A549 (cell line): ENCODE measurements at regions not wholly inside any gene's neighbourhood (a gene's known extent, or its start where the extent isn't known, plus 50 kb on each side); places are given as distances from the start of the nearest gene placed in this dataset.

ENCODE experiments used
- ATAC-seq, 2 experiments: fragments of 200-7000 bp in 1 of 2; fragments of >200 bp in 1 of 2; cut with Nextera tagmentation in 1 of 2; cut with Tn5 transposase in 1 of 2; 3 replicates each; pipeline versions ENCODE4 v1.8.0 to v1.9.1; 2018 to 2020; ENCODE audit warnings: mild to moderate bottlenecking in 1 of 2, moderate library complexity in 1 of 2
- CTCF ChIA-PET: fragments of 300-600 bp; sonication (Branson Sonifier 250); formaldehyde crosslinking; extraction: SDS; loops from one replicate; lab custom pipeline; 2021; ENCODE audit warnings: antibody characterized with exemption, inconsistent platforms; lab: Yijun Ruan, JAX
- POLR2A ChIA-PET: fragments of 350-600 bp; formaldehyde crosslinking; extraction: SDS; loops from one replicate; lab custom pipeline; 2021; ENCODE audit warnings: antibody characterized with exemption, inconsistent platforms; lab: Yijun Ruan, JAX
- DNase-seq, 2 experiments: peaks; one replicate each; pipeline versions ENCODE4 v3.0.0 to v3.0.0-alpha.2; 2011 to 2016; ENCODE audit warnings: low read depth in 1 of 2, low spot score in 1 of 2
- FAIRE-seq: peaks from 2 replicates; lab custom pipeline; 2011; peaks lifted over from hg19 to GRCh38; lab: Jason Lieb, UNC
- H3K27ac ChIP-seq, 2 experiments: fragments of >200 bp; sonication (Bioruptor Twin); formaldehyde crosslinking; 3 replicates each; pipeline ENCODE4 v1.5.1; 2016 to 2017
- H3K4me1 ChIP-seq: fragments of >200 bp; sonication (Bioruptor Twin); formaldehyde crosslinking; 3 replicates; pipeline ENCODE4 v1.6.1; 2016
- H3K4me2 ChIP-seq: fragments of >200 bp; sonication (Bioruptor Twin); formaldehyde crosslinking; 3 replicates; pipeline ENCODE4 v1.6.1; 2016
- H3K4me3 ChIP-seq: fragments of >200 bp; sonication (Bioruptor Twin); formaldehyde crosslinking; 3 replicates; pipeline ENCODE4 v1.5.1; 2016
- H3K9me3 ChIP-seq: fragments of >200 bp; sonication (Bioruptor Twin); formaldehyde crosslinking; 3 replicates; pipeline ENCODE4 v1.6.1; 2016
- CBX2 ChIP-seq: fragments of 200-600 bp; sonication (generic); IDR thresholded peaks from 2 replicates; pipeline ENCODE4 v1.6.1; 2016; ENCODE audit warnings: low read depth, mild to moderate bottlenecking, borderline replicate concordance
- CBX8 ChIP-seq: fragments of 200-600 bp; sonication (generic); IDR thresholded peaks from 2 replicates; pipeline ENCODE4 v1.6.1; 2016
- CHD4 ChIP-seq: fragments of 200-600 bp; sonication (generic); IDR thresholded peaks from 2 replicates; pipeline ENCODE4 v1.6.1; 2016; ENCODE audit warnings: antibody characterized with exemption, mild to moderate bottlenecking, borderline replicate concordance
- EHMT2 ChIP-seq: fragments of 200-600 bp; sonication (generic); IDR thresholded peaks from 2 replicates; pipeline ENCODE4 v1.6.1; 2016; ENCODE audit warnings: antibody characterized with exemption, low read depth, mild to moderate bottlenecking, moderate library complexity
- EP300 ChIP-seq, 2 experiments: fragments of >200 bp; sonication (Bioruptor Twin); formaldehyde crosslinking; IDR thresholded peaks; 2 replicates in 1 of 2; 3 replicates in 1 of 2; pipeline ENCODE4 v1.6.1; 2016 to 2017
- FOSL2 ChIP-seq, 2 experiments: fragments of 450-650 bp in 1 of 2; fragments of >200 bp in 1 of 2; sonication (Bioruptor Twin) in 1 of 2; formaldehyde crosslinking; IDR thresholded peaks; 2 replicates each; pipeline versions ENCODE4 v1.5.0 to v1.6.1; 2016 to 2020; ENCODE audit warnings: mild to moderate bottlenecking in 1 of 2, moderate library complexity in 1 of 2
- HOXB5 ChIP-seq: fragments of 250-450 bp; sonication (Bioruptor Pico); IDR thresholded peaks from 2 replicates; pipeline ENCODE4 v1.5.0; 2020; ENCODE audit warnings: mild to moderate bottlenecking, moderate library complexity
- JUN ChIP-seq, 2 experiments: fragments of >200 bp; sonication (Bioruptor Twin); formaldehyde crosslinking; IDR thresholded peaks; 2 replicates in 1 of 2; 3 replicates in 1 of 2; pipeline ENCODE4 v1.6.1; 2016 to 2017
- KDM5A ChIP-seq: fragments of 200-600 bp; sonication (generic); IDR thresholded peaks from 2 replicates; pipeline ENCODE4 v1.6.1; 2016; ENCODE audit warnings: antibody characterized with exemption, mild to moderate bottlenecking
- MYC ChIP-seq: IDR thresholded peaks from 2 replicates; pipeline ENCODE4 v1.6.1; 2012; ENCODE audit warnings: mild to moderate bottlenecking, inconsistent platforms, low read length, improper control_type of control experiment, borderline replicate concordance
- NR3C1 ChIP-seq: fragments of >200 bp; sonication (Bioruptor Twin); formaldehyde crosslinking; IDR thresholded peaks from 3 replicates; pipeline ENCODE4 v1.6.1; 2017
- POLR2A ChIP-seq: IDR thresholded peaks from 2 replicates; pipeline ENCODE4 v1.6.1; 2012; ENCODE audit warnings: mild to moderate bottlenecking, low read length
- POLR2AphosphoS2 ChIP-seq: conservative IDR thresholded peaks from 2 replicates; pipeline ENCODE4 v1.6.1; 2012; ENCODE audit warnings: low read length, improper control_type of control experiment, inconsistent platforms
- RAD21 ChIP-seq, 2 experiments: fragments of >200 bp in 1 of 2; sonication (Bioruptor Twin) in 1 of 2; formaldehyde crosslinking in 1 of 2; IDR thresholded peaks in 1 of 2; conservative IDR thresholded peaks in 1 of 2; 2 replicates in 1 of 2; 3 replicates in 1 of 2; pipeline ENCODE4 v1.6.1; 2012 to 2018; ENCODE audit warnings: inconsistent platforms in 1 of 2
- RARB ChIP-seq: fragments of 250-450 bp; sonication (Bioruptor Pico); IDR thresholded peaks from 2 replicates; pipeline ENCODE4 v1.8.0; 2021; ENCODE audit warnings: mild to moderate bottlenecking, moderate library complexity
- RCOR1 ChIP-seq: fragments of 150-350 bp; IDR thresholded peaks from 2 replicates; pipeline ENCODE4 v1.6.1; 2014; ENCODE audit warnings: antibody characterized with exemption, low read length, low read depth
- SMC3 ChIP-seq: fragments of >200 bp; sonication (Bioruptor Twin); formaldehyde crosslinking; IDR thresholded peaks from 3 replicates; pipeline ENCODE4 v1.6.1; 2018; ENCODE audit warnings: inconsistent platforms
- SREBF2 ChIP-seq: fragments of 450-650 bp; IDR thresholded peaks from 2 replicates; pipeline ENCODE4 v1.6.1; 2014; ENCODE audit warnings: mild to moderate bottlenecking, moderate library complexity
- TFCP2L1 ChIP-seq: fragments of 250-450 bp; sonication (Bioruptor Pico); IDR thresholded peaks from 2 replicates; pipeline ENCODE4 v1.5.0; 2021; ENCODE audit warnings: mild to moderate bottlenecking
- ZC3H11A ChIP-seq: fragments of 450-650 bp; IDR thresholded peaks from 2 replicates; pipeline ENCODE4 v1.6.1; 2014; ENCODE audit warnings: antibody characterized with exemption, mild to moderate bottlenecking
- WGBS: methylation state at CpG from one replicate; pipeline ENCODE4 v1.1.6; 2017; ENCODE audit errors: missing lambda C conversion rate; 5-methylcytosine and 5-hydroxymethylcytosine counted together
- TF ChIP-seq, protein P1 (sequence below): fragments of 250-450 bp; sonication (Bioruptor Pico); IDR thresholded peaks from 2 replicates; pipeline ENCODE4 v1.5.0; 2020; ENCODE audit warnings: low read depth, mild to moderate bottlenecking, moderate library complexity
- TF ChIP-seq, protein P2 (sequence below): fragments of >200 bp; sonication (Bioruptor Twin); formaldehyde crosslinking; IDR thresholded peaks from 3 replicates; pipeline ENCODE4 v1.5.1; 2016
- TF ChIP-seq, protein P3 (sequence below): fragments of 250-450 bp; sonication (Bioruptor Pico); IDR thresholded peaks from 2 replicates; pipeline ENCODE4 v1.5.0; 2021; ENCODE audit warnings: mild to moderate bottlenecking, moderate library complexity, borderline replicate concordance
- TF ChIP-seq, protein P4 (sequence below): IDR thresholded peaks from 2 replicates; pipeline ENCODE4 v1.6.1; 2012

DNA sequence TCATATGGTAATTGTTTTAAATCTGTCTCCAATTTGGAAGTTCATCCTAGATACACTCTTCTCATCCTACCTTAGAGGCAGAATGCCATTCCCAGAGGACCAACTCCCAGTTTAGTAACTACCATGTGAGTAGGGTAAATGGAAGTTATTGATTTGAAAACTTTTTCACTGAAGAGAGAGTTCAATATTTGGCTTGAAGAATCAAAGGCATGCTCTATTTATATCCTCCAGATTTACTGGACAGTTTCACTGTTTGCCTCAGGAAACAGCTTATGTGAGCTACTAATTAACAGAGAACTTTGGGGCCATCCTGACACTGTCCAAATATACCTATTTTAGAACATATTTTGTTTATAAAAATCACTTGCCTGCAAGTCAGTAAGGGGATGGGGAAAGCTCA lies 607.2 kb upstream of the GYPC start:
- ChIA-PET POLR2A (no interaction called here), CTCF (no interaction called here)
- peaks cover 5% of the 10 kb centered on the region; the same call in 2 of the 3 replicates for H3K9me3 ChIP-seq
- TF ChIP-seq TFCP2L1 (CRISPR knock-in tag) (no peak), CBX2 (no peak), NR3C1 (no peak), CBX8 (no peak), RCOR1 (no peak), EP300 (IDR thresholded peaks at IDR 0.05) (no peak), RARB (CRISPR knock-in tag) (no peak), SMC3 (no peak), JUN (IDR thresholded peaks at IDR 0.05) (no peak), FOSL2 (IDR thresholded peaks at IDR 0.05) (no peak), FOSL2 (CRISPR knock-in tag; IDR thresholded peaks at IDR 0.05) (no peak), POLR2A (no peak), ZC3H11A (no peak), KDM5A (no peak)
- TF ChIP-seq, protein P1, sequence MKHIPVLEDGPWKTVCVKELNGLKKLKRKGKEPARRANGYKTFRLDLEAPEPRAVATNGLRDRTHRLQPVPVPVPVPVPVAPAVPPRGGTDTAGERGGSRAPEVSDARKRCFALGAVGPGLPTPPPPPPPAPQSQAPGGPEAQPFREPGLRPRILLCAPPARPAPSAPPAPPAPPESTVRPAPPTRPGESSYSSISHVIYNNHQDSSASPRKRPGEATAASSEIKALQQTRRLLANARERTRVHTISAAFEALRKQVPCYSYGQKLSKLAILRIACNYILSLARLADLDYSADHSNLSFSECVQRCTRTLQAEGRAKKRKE (CRISPR knock-in tag) = no peak
- TF ChIP-seq, protein P2, sequence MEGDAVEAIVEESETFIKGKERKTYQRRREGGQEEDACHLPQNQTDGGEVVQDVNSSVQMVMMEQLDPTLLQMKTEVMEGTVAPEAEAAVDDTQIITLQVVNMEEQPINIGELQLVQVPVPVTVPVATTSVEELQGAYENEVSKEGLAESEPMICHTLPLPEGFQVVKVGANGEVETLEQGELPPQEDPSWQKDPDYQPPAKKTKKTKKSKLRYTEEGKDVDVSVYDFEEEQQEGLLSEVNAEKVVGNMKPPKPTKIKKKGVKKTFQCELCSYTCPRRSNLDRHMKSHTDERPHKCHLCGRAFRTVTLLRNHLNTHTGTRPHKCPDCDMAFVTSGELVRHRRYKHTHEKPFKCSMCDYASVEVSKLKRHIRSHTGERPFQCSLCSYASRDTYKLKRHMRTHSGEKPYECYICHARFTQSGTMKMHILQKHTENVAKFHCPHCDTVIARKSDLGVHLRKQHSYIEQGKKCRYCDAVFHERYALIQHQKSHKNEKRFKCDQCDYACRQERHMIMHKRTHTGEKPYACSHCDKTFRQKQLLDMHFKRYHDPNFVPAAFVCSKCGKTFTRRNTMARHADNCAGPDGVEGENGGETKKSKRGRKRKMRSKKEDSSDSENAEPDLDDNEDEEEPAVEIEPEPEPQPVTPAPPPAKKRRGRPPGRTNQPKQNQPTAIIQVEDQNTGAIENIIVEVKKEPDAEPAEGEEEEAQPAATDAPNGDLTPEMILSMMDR = no peak
- H3K27ac ChIP-seq = no peak overlapping the region
- H3K4me2 ChIP-seq = no peak overlapping the region
- ATAC-seq (no peak), DNase-seq (no peak), FAIRE-seq (no peak)
- H3K4me3 ChIP-seq = no peak overlapping the region
- no peaks in the 10 kb centered on the region for H3K4me1 ChIP-seq

DNA sequence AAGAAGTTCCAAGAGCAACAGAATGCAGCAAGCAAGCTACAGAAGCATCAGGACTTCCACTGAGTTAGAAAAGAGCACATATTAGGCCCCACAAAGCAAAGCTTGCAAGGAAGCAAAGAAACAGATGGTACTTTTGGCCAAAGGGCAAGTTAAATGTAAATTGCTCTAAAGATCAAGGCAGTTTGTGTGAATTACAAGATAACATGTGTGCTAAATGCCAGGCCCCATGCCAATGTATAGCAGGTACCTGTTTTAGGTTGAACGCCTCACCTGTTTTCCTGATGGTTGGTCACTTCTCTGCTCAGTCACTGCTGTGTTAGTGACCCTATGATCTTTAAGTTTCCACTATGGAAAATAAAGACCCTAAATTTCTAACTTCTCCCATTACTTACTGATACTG lies 606.5 kb upstream of the GYPC start:
- POLR2A ChIA-PET = no interaction called here
- ATAC-seq = no peak
- Histone ChIP-seq H3K4me1 (no peaks in the 10 kb centered on the region), H3K27ac (no peak overlapping the region), H3K4me3 (no peak overlapping the region), H3K4me2 (no peak overlapping the region), H3K9me3 (peaks cover 5% of the 10 kb centered on the region; the same call in 2 of the 3 replicates)
- 4% methylated on average over 1 of the region's 1 CpG for WGBS
- CTCF ChIA-PET = no interaction called here
- no peak for TF ChIP-seq ZC3H11A
- no peak for TF ChIP-seq NR3C1
- no peak for TF ChIP-seq RCOR1
- no peak for TF ChIP-seq FOSL2 (IDR thresholded peaks at IDR 0.05)
- TF ChIP-seq FOSL2 (CRISPR knock-in tag; IDR thresholded peaks at IDR 0.05) = no peak
- TF ChIP-seq POLR2AphosphoS2 = no peak
- TF ChIP-seq CHD4 = no peak
- no peak for TF ChIP-seq SREBF2
- TF ChIP-seq TFCP2L1 (CRISPR knock-in tag) = no peak
- TF ChIP-seq, protein P3, sequence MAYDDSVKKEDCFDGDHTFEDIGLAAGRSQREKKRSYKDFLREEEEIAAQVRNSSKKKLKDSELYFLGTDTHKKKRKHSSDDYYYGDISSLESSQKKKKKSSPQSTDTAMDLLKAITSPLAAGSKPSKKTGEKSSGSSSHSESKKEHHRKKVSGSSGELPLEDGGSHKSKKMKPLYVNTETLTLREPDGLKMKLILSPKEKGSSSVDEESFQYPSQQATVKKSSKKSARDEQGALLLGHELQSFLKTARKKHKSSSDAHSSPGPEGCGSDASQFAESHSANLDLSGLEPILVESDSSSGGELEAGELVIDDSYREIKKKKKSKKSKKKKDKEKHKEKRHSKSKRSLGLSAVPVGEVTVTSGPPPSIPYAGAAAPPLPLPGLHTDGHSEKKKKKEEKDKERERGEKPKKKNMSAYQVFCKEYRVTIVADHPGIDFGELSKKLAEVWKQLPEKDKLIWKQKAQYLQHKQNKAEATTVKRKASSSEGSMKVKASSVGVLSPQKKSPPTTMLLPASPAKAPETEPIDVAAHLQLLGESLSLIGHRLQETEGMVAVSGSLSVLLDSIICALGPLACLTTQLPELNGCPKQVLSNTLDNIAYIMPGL (CRISPR knock-in tag) = no peak
- no peak for TF ChIP-seq EHMT2
- TF ChIP-seq RAD21 (conservative IDR thresholded peaks at IDR 0.05 in 1 of 2, IDR thresholded peaks at IDR 0.05 in 1 of 2) = no peak
- TF ChIP-seq MYC = no peak
- no peak for TF ChIP-seq CBX8
- no peak for TF ChIP-seq CBX2
- TF ChIP-seq JUN (IDR thresholded peaks at IDR 0.05) = no peak
- TF ChIP-seq, protein P4, sequence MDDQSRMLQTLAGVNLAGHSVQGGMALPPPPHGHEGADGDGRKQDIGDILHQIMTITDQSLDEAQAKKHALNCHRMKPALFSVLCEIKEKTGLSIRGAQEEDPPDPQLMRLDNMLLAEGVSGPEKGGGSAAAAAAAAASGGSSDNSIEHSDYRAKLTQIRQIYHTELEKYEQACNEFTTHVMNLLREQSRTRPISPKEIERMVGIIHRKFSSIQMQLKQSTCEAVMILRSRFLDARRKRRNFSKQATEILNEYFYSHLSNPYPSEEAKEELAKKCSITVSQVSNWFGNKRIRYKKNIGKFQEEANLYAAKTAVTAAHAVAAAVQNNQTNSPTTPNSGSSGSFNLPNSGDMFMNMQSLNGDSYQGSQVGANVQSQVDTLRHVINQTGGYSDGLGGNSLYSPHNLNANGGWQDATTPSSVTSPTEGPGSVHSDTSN = no peak
- no peak for TF ChIP-seq HOXB5
- FAIRE-seq = no peak
- DNase-seq = no peak
